ENCODE measurements at regions not wholly inside any gene's neighbourhood (a gene's known extent, or its start where the extent isn't known, plus 50 kb on each side); places are given as distances from the start of the nearest gene placed in this dataset.

DNA sequence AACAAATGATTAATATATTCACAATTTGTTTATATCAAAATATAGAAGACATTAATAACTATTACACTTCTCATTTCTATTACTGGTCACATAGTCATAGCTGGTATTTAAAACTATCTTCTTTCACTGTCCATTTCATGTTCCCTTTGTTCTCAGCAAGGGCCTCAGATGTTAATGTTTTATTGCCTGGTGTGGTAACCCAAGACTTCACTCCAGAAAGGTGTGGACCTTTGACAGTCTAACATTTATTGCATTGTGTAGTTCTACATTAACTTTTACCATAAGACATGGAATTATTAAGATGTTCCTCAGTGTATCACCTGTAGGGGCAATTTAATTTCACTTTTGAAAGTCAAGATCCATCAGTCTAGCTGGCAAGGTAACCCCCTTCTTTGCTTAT is 691.3 kb downstream of the SQOR start:
- intact Hi-C loops (cut with DNase I), result no loop called here
- H3K4me1 ChIP-seq (ENCODE audit: insufficient read depth), result no peaks in the 10 kb centered on the region
- H3K36me3 ChIP-seq, result no peaks in the 10 kb centered on the region
- H3K9me3 ChIP-seq, result no peaks in the 10 kb centered on the region
- no peak for DNase-seq
- no peak overlapping the region for H3K27ac ChIP-seq
- TF ChIP-seq EP300 (IDR thresholded peaks at IDR 0.05) (no peak), POLR2A (IDR thresholded peaks at IDR 0.05) (no peak), CTCF (IDR thresholded peaks at IDR 0.05) (no peak)
- no peak overlapping the region for H3K4me3 ChIP-seq
- no peaks in the 10 kb centered on the region for H3K27me3 ChIP-seq

DNA sequence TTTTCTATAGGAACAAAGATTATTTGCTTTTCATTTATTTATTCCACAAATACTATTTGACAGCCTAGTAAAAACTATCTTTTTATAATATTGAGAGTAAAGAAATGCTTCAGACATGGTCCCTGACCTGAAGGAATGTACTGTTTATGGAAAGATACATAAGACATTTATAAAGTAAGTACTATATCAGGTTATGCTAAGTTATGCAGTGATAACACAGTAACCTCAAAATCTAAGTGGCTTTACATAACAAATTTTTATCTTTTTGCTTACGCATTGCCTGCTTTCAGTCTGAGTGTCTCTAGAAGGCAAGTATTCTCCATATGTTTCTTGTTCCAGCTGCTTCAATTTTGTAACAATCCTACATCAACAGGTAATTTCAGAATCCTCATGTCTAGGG is 694.0 kb downstream of the SQOR start:
- DNase-seq, result no peak
- H3K36me3 ChIP-seq, result no peaks in the 10 kb centered on the region
- TF ChIP-seq POLR2A (IDR thresholded peaks at IDR 0.05) (no peak), CTCF (IDR thresholded peaks at IDR 0.05) (no peak), EP300 (IDR thresholded peaks at IDR 0.05) (no peak)
- WGBS, 3 donors, result 62 to 88% (median 66%) methylated on average over 1 of the region's 1 CpG
- no peaks in the 10 kb centered on the region for H3K9me3 ChIP-seq
- no peak overlapping the region for H3K4me3 ChIP-seq
- H3K27me3 ChIP-seq, result no peaks in the 10 kb centered on the region
- intact Hi-C loops (cut with DNase I), result no loop called here
- no peaks in the 10 kb centered on the region for H3K4me1 ChIP-seq (ENCODE audit: insufficient read depth)
- no peak overlapping the region for H3K27ac ChIP-seq

- TF ChIP-seq CTCF (IDR thresholded peaks at IDR 0.05) (no peak), POLR2A (IDR thresholded peaks at IDR 0.05) (no peak), EP300 (IDR thresholded peaks at IDR 0.05) (no peak)
- WGBS, 3 donors, result 85 to 87% (median 86%) methylated on average over 1 of the region's 1 CpG
- no peak for DNase-seq
- no peaks in the 10 kb centered on the region for H3K4me1 ChIP-seq (ENCODE audit: insufficient read depth)
- H3K9me3 ChIP-seq, result no peaks in the 10 kb centered on the region
- intact Hi-C loops (cut with DNase I), result no loop called here
- no peaks in the 10 kb centered on the region for H3K27me3 ChIP-seq
- no peak overlapping the region for H3K27ac ChIP-seq
- no peaks in the 10 kb centered on the region for H3K36me3 ChIP-seq
- H3K4me3 ChIP-seq, result no peak overlapping the region
Observed at GRCh38 chr15:46329876-46330275, 695.0 kb downstream of the SQOR start.

DNA sequence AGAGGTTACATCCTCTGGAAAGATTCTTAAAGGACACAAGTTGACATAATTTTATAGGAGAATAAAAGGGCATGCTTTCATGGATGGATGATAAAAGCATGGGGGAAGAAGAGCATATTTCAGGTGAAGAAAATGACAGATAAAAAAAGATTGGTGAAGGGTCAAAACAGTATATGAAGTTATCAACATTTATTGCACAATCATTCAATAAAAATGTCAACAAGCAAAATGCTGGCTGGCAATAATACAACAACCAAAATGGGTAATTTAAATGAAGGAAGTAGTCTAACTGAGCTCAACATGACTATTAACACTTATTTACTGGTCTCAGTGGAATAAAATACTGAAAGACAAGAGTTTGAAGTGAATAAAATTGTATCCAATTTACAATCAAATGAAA is 696.7 kb downstream of the SQOR start:
- Histone ChIP-seq H3K36me3 (no peaks in the 10 kb centered on the region), H3K4me3 (no peak overlapping the region), H3K4me1 (ENCODE audit: insufficient read depth) (no peaks in the 10 kb centered on the region), H3K9me3 (no peaks in the 10 kb centered on the region), H3K27ac (no peak overlapping the region), H3K27me3 (no peaks in the 10 kb centered on the region)
- intact Hi-C loops (cut with DNase I), result no loop called here
- DNase-seq, result no peak
- TF ChIP-seq POLR2A (IDR thresholded peaks at IDR 0.05), result no peak
- TF ChIP-seq CTCF (IDR thresholded peaks at IDR 0.05), result no peak
- no peak for TF ChIP-seq EP300 (IDR thresholded peaks at IDR 0.05)
